GM21737 (cell line): ENCODE measurements at regions not wholly inside any gene's neighbourhood (a gene's known extent, or its start where the extent isn't known, plus 50 kb on each side); places are given as distances from the start of the nearest gene placed in this dataset.
A peak's percentile ranks its signal among the peaks of the same experiment; 100 is the strongest.

Experiments used
- ATAC-seq: cut with Tn5 transposase; IDR thresholded peaks from one replicate; pipeline ENCODE4 v1.9.1; 2021; ENCODE audit warnings: mild to moderate bottlenecking, moderate library complexity; ENCODE audit not compliant: unreplicated experiment

GRCh38 chr10:62887642-62888041 is 71.5 kb upstream of the EGR2 start:
- ATAC-seq: no peak

GRCh38 chr10:62885684-62886461 is 69.7 kb upstream of the EGR2 start:
- no peak for ATAC-seq

GRCh38 chr10:62880162-62880561 is 64.0 kb upstream of the EGR2 start:
- no peak for ATAC-seq

- ATAC-seq: no peak
Measured at GRCh38 chr10:62873866-62874265, 57.7 kb upstream of the EGR2 start.

- ATAC-seq: peak; percentile 89
Measured at GRCh38 chr10:62870866-62871265, 54.7 kb upstream of the EGR2 start.

- no peak for ATAC-seq
Measured at GRCh38 chr10:62869958-62870357, 53.8 kb upstream of the EGR2 start.

- ATAC-seq: no peak
Measured at GRCh38 chr10:62866941-62867340, 50.8 kb upstream of the EGR2 start.

GRCh38 chr10:62866451-62866850 is 50.3 kb upstream of the EGR2 start:
- ATAC-seq: no peak
